Lower leg skin (tissue), 4 donors: ENCODE measurements at regions not wholly inside any gene's neighbourhood (a gene's known extent, or its start where the extent isn't known, plus 50 kb on each side); places are given as distances from the start of the nearest gene placed in this dataset.

Experiments
- DNase-seq, 2 donors: peaks; one replicate each; pipeline ENCODE4 v3.0.0-alpha.2; 2019; ENCODE audit warnings: low spot score in 2 of 2
- H3K4me3 ChIP-seq: fragments of 200-600 bp; sonication (generic); 2 replicates; pipeline ENCODE4 v1.5.1; 2017; ENCODE audit warnings: mild to moderate bottlenecking, low read depth; ENCODE audit not compliant: poor library complexity, severe bottlenecking
- CTCF ChIP-seq, 3 donors: fragments of 450-650 bp; IDR thresholded peaks; one replicate each; pipeline ENCODE4 v1.5.1; 2016; ENCODE audit warnings: antibody characterized with exemption in 3 of 3, mild to moderate bottlenecking in 3 of 3, moderate library complexity in 2 of 3
- POLR2A ChIP-seq, 2 donors: fragments of 450-650 bp; IDR thresholded peaks; one replicate each; pipeline ENCODE4 v1.6.1; 2016 to 2017; ENCODE audit warnings: antibody characterized with exemption in 2 of 2, mild to moderate bottlenecking in 1 of 2, moderate library complexity in 1 of 2
- WGBS, 2 donors: methylation state at CpG; one replicate each; pipeline ENCODE4 v1.1.5; 2018; 5-methylcytosine and 5-hydroxymethylcytosine counted together
- intact Hi-C: fragments of 100-400 bp; cut with DNase I; formaldehyde crosslinking; loops from one replicate; pipeline ENCODE4 v1.15.0; 2023; ENCODE audit warnings: low total_unique reads

DNA sequence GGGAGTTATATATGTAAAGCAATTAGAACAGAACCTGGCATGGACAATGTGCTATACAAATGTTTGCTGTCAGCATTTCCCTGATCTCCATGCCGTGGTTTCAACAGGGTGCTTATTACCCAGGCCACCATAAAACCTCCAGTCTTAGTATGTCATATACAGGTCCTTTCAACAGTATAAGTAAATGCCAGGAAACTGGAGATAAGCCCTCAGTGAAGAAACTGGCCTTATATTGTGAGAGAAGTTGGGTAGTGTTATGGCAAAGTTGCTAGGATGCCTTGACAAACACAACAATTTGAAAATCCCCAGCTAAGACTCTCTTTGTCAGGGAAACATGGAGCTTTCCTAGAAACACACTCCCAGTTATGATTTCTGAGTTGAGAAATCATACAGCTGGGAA lies 850.2 kb upstream of the ADAMTS5 start:
- 55 to 56% methylated on average over 1 of the region's 1 CpG for WGBS, 2 donors
- no peak for DNase-seq
- H3K4me3 ChIP-seq: no peak overlapping the region
- TF ChIP-seq POLR2A (IDR thresholded peaks at IDR 0.05) (no peak), CTCF (IDR thresholded peaks at IDR 0.05) (no peak)
- intact Hi-C loops: no loop called here

GRCh38 chr21:27816301-27816700 lies 849.4 kb upstream of the ADAMTS5 start:
- no peak overlapping the region for H3K4me3 ChIP-seq
- intact Hi-C loops: no loop called here
- 71 to 80% methylated on average over 4 of the region's 4 CpGs for WGBS, 2 donors
- TF ChIP-seq CTCF (IDR thresholded peaks at IDR 0.05): no peak
- no peak for TF ChIP-seq POLR2A (IDR thresholded peaks at IDR 0.05)
- no peak for DNase-seq

DNA sequence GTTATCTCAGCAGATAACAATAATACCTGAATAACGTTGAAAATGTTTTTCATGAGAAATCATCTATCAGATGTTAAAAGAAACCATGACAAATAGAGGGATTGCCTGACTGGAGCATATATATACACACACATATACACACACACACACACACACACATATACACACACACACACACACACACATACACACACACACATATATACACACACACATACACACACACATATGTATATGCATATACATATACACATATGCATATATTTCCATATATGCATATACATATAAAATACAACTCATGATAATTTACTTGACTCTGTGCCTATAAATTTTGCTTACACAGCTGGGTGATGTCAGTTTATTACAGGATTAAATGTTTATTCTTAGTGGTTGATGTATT lies 847.3 kb upstream of the ADAMTS5 start:
- 55 to 68% methylated on average over 1 of the region's 1 CpG for WGBS, 2 donors
- TF ChIP-seq POLR2A (IDR thresholded peaks at IDR 0.05) (no peak), CTCF (IDR thresholded peaks at IDR 0.05) (no peak)
- no peak for DNase-seq
- no peak overlapping the region for H3K4me3 ChIP-seq
- intact Hi-C loops: no loop called here

DNA sequence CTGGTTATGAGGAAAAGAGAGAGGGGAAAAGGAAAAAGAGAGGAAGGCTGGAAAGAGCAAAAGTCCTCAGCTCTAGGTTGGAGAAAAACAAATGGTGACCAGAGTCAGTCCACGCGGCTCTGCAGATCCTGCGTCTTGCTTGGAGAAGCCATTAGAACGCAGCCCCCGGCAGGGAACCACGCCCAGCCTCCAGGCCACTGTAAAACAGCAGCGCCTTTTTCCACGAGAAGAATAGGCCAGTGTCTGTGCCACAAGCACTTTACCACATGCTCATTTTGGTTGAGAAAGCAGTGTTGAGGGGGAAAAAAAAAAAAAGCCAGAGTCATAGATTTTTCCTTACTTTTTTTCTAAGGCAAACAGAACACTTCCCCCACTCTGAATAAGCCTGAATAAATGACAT lies 846.9 kb upstream of the ADAMTS5 start:
- DNase-seq: no peak
- no peak for TF ChIP-seq CTCF (IDR thresholded peaks at IDR 0.05)
- no peak for TF ChIP-seq POLR2A (IDR thresholded peaks at IDR 0.05)
- 48 to 59% methylated on average over 8 of the region's 8 CpGs for WGBS, 2 donors
- intact Hi-C loops: no loop called here
- no peak overlapping the region for H3K4me3 ChIP-seq

GRCh38 chr21:27813344-27813743 lies 846.5 kb upstream of the ADAMTS5 start:
- DNase-seq: no peak
- no peak for TF ChIP-seq CTCF (IDR thresholded peaks at IDR 0.05)
- TF ChIP-seq POLR2A (IDR thresholded peaks at IDR 0.05): no peak
- 74 to 87% methylated on average over 1 of the region's 1 CpG for WGBS, 2 donors
- intact Hi-C loops: no loop called here
- H3K4me3 ChIP-seq: no peak overlapping the region

DNA sequence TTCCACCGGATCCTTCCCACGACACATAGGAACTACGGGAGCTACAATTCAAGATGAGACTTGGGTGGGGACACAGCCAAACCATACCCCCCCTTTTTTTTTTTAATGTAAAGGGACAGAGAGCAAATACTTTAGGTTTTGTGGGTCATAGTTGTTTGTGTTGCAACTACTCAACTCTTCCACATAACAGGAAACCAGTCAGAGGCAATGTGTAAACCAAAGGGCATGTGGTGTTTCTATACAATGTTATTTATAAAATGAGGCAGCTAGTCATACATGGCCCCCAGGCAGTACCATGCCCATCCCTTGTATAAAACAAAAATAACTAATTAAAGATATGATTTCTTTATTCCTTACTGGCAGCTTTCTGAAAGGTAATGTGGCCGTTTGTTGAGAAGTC lies 845.4 kb upstream of the ADAMTS5 start:
- no peak overlapping the region for H3K4me3 ChIP-seq
- TF ChIP-seq CTCF (IDR thresholded peaks at IDR 0.05) (no peak), POLR2A (IDR thresholded peaks at IDR 0.05) (no peak)
- intact Hi-C loops: no loop called here
- no peak for DNase-seq
- WGBS, 2 donors: 84% methylated on average over 4 of the region's 4 CpGs
